DND-41 (cell line): ENCODE measurements at regions not wholly inside any gene's neighbourhood (a gene's known extent, or its start where the extent isn't known, plus 50 kb on each side); places are given as distances from the start of the nearest gene placed in this dataset.

ENCODE experiments used
- ATAC-seq: fragments of 200-7000 bp; cut with Tn5 transposase; 3 replicates; pipeline ENCODE4 v1.9.1; 2021; ENCODE audit warnings: low read depth; ENCODE audit not compliant: insufficient read depth
- DNase-seq: peaks from one replicate; pipeline ENCODE4 v3.0.0-alpha.2; 2020
- H2AFZ ChIP-seq: 2 replicates; pipeline ENCODE4 v1.6.0; 2012; ENCODE audit warnings: low read depth, low read length
- H3K27ac ChIP-seq: 2 replicates; pipeline ENCODE4 v1.5.1; 2012; ENCODE audit warnings: low read length, inconsistent platforms
- H3K27me3 ChIP-seq: fragments of 200-600 bp; sonication (generic); 2 replicates; pipeline ENCODE4 v1.6.0; 2012; ENCODE audit warnings: low read length, mild to moderate bottlenecking, inconsistent platforms; ENCODE audit not compliant: insufficient read depth, poor library complexity
- H3K36me3 ChIP-seq: 2 replicates; pipeline ENCODE4 v1.5.1; 2012; ENCODE audit warnings: low read length, inconsistent platforms; ENCODE audit not compliant: insufficient read depth
- H3K4me1 ChIP-seq: 2 replicates; pipeline ENCODE4 v1.5.1; 2012; ENCODE audit warnings: mild to moderate bottlenecking, low read length; ENCODE audit not compliant: insufficient read depth
- H3K4me2 ChIP-seq: 2 replicates; pipeline ENCODE4 v1.6.0; 2012; ENCODE audit warnings: mild to moderate bottlenecking, moderate library complexity, low read length, inconsistent platforms; ENCODE audit not compliant: insufficient read depth
- H3K4me3 ChIP-seq, 2 experiments: fragments of 200-600 bp in 1 of 2; shearing (Covaris generic) in 1 of 2; 2 replicates each; pipeline ENCODE4 v1.5.1; 2012 to 2016; ENCODE audit warnings: inconsistent platforms in 2 of 2, low read length in 2 of 2, mild to moderate bottlenecking in 2 of 2, low read depth in 1 of 2, moderate library complexity in 1 of 2
- H3K79me2 ChIP-seq: 2 replicates; pipeline ENCODE4 v1.6.0; 2012; ENCODE audit warnings: low read length, inconsistent platforms; ENCODE audit not compliant: insufficient read depth
- H3K9ac ChIP-seq: 2 replicates; pipeline ENCODE4 v1.6.0; 2012; ENCODE audit warnings: low read depth, mild to moderate bottlenecking, inconsistent platforms, low read length, moderate library complexity
- H3K9me3 ChIP-seq: 2 replicates; pipeline ENCODE4 v1.5.1; 2012; ENCODE audit warnings: low read length, moderate library complexity, mild to moderate bottlenecking, inconsistent platforms; ENCODE audit not compliant: insufficient read depth, severe bottlenecking
- H4K20me1 ChIP-seq: 2 replicates; pipeline ENCODE4 v1.6.0; 2012; ENCODE audit warnings: low read length; ENCODE audit not compliant: insufficient read depth
- CTCF ChIP-seq: IDR thresholded peaks from 2 replicates; pipeline ENCODE4 v1.5.1; 2012; ENCODE audit warnings: borderline replicate concordance, low read length, moderate library complexity, mild to moderate bottlenecking; ENCODE audit not compliant: poor library complexity, severe bottlenecking; ENCODE audit errors: extremely low read depth
- EZH2 ChIP-seq: IDR thresholded peaks from 3 replicates; pipeline ENCODE4 v1.6.1; 2012; ENCODE audit warnings: borderline replicate concordance, low read depth, mild to moderate bottlenecking, moderate library complexity, low read length, inconsistent platforms; ENCODE audit not compliant: severe bottlenecking

GRCh38 chr11:100545556-100545955 lies 141.5 kb upstream of the ARHGAP42 start:
- Histone ChIP-seq H3K9ac (no peak overlapping the region), H3K27me3 (no peaks in the 10 kb centered on the region), H3K4me3 (no peak overlapping the region), H3K4me2 (no peak overlapping the region), H3K36me3 (no peaks in the 10 kb centered on the region), H2AFZ (no peak overlapping the region), H3K9me3 (no peaks in the 10 kb centered on the region), H3K4me1 (no peaks in the 10 kb centered on the region), H3K79me2 (no peaks in the 10 kb centered on the region), H3K27ac (no peak overlapping the region), H4K20me1 (no peaks in the 10 kb centered on the region)
- ATAC-seq (no peak), DNase-seq (no peak)
- TF ChIP-seq EZH2 = no peak
- no peak for TF ChIP-seq CTCF

- no peak for TF ChIP-seq CTCF
- TF ChIP-seq EZH2 = no peak
- H3K36me3 ChIP-seq = no peaks in the 10 kb centered on the region
- H4K20me1 ChIP-seq = no peaks in the 10 kb centered on the region
- no peak for ATAC-seq
- H3K9ac ChIP-seq = no peak overlapping the region
- no peaks in the 10 kb centered on the region for H3K9me3 ChIP-seq
- H3K4me3 ChIP-seq = no peak overlapping the region
- H3K27me3 ChIP-seq = no peaks in the 10 kb centered on the region
- H3K4me2 ChIP-seq = no peak overlapping the region
- no peak overlapping the region for H3K27ac ChIP-seq
- no peaks in the 10 kb centered on the region for H3K4me1 ChIP-seq
- no peak for DNase-seq
- H2AFZ ChIP-seq = no peak overlapping the region
- H3K79me2 ChIP-seq = no peaks in the 10 kb centered on the region
These were observed 141.1 kb upstream of the ARHGAP42 start for GRCh38 chr11:100545970-100546369.

- Histone ChIP-seq H3K79me2 (no peaks in the 10 kb centered on the region), H3K4me2 (no peak overlapping the region), H3K9me3 (no peaks in the 10 kb centered on the region), H3K4me1 (no peaks in the 10 kb centered on the region), H4K20me1 (no peaks in the 10 kb centered on the region), H2AFZ (no peak overlapping the region), H3K36me3 (no peaks in the 10 kb centered on the region), H3K27me3 (no peaks in the 10 kb centered on the region), H3K9ac (no peak overlapping the region), H3K27ac (no peak overlapping the region), H3K4me3 (no peak overlapping the region)
- DNase-seq (no peak), ATAC-seq (no peak)
- TF ChIP-seq EZH2 (no peak), CTCF (no peak)
These were observed 140.4 kb upstream of the ARHGAP42 start for GRCh38 chr11:100546714-100547113.

GRCh38 chr11:100550298-100550697 lies 136.8 kb upstream of the ARHGAP42 start:
- TF ChIP-seq CTCF = no peak
- TF ChIP-seq EZH2 = no peak
- no peak for DNase-seq
- Histone ChIP-seq H3K4me1 (no peaks in the 10 kb centered on the region), H4K20me1 (no peaks in the 10 kb centered on the region), H3K4me2 (no peak overlapping the region), H3K4me3 (no peak overlapping the region), H3K27me3 (no peaks in the 10 kb centered on the region), H3K36me3 (no peaks in the 10 kb centered on the region), H3K79me2 (no peaks in the 10 kb centered on the region), H3K9me3 (no peaks in the 10 kb centered on the region), H3K9ac (no peak overlapping the region), H3K27ac (no peak overlapping the region), H2AFZ (no peak overlapping the region)
- no peak for ATAC-seq
